GM12878 (cell line): ENCODE measurements at regions not wholly inside any gene's neighbourhood (a gene's known extent, or its start where the extent isn't known, plus 50 kb on each side); places are given as distances from the start of the nearest gene placed in this dataset.

ENCODE experiments used
- ATAC-seq: fragments of 200-7000 bp; cut with Tn5 transposase; 3 replicates; pipeline ENCODE4 v1.9.1; 2020; ENCODE audit warnings: mild to moderate bottlenecking, moderate library complexity
- BruUV-seq: library from RNA; stranded (reverse); fragments of 400-500 nt; replicated peaks from 2 replicates; lab custom pipeline; 2021; lab: Mats Ljungman, UMichigan
- CTCF ChIA-PET: fragments of 300-600 bp; sonication (Branson Sonifier 250); formaldehyde crosslinking; extraction: SDS; loops from one replicate; lab custom pipeline; 2021; ENCODE audit warnings: inconsistent platforms; lab: Yijun Ruan, JAX
- POLR2A ChIA-PET: fragments of 350-600 bp; formaldehyde crosslinking; extraction: SDS; loops from one replicate; lab custom pipeline; 2021; ENCODE audit warnings: inconsistent platforms; lab: Charles Lee
- RAD21 ChIA-PET: fragments of 300-600 bp; sonication (Branson Sonifier 250); formaldehyde crosslinking; loops from one replicate; lab custom pipeline; 2023; ENCODE audit warnings: antibody characterized with exemption; ENCODE audit not compliant: unreplicated experiment; lab: Charles Lee
- SMC1A ChIA-PET: fragments of 300-600 bp; sonication (Branson Sonifier 250); formaldehyde crosslinking; loops from one replicate; lab custom pipeline; 2023; ENCODE audit not compliant: unreplicated experiment, uncharacterized antibody; lab: Charles Lee
- DNase-seq: peaks from one replicate; pipeline ENCODE4 v3.0.0-alpha.2; 2011; ENCODE audit warnings: low read depth, low spot score
- FAIRE-seq: peaks from 3 replicates; lab custom pipeline; 2011; peaks lifted over from hg19 to GRCh38; lab: Jason Lieb, UNC
- H2AFZ ChIP-seq: 2 replicates; pipeline ENCODE4 v1.6.0; 2011; ENCODE audit warnings: low read depth, low read length, control low read depth; ENCODE audit not compliant: control insufficient read depth
- H3K27ac ChIP-seq: 2 replicates; pipeline ENCODE4 v1.5.1; 2011; ENCODE audit warnings: control low read depth; ENCODE audit not compliant: control insufficient read depth, insufficient read depth
- H3K27me3 ChIP-seq, 2 experiments: replicated peaks in 1 of 2; 2 replicates each; pipeline versions ENCODE4 v1.6.0 to v1.6.1; 2011; ENCODE audit warnings: low read length in 1 of 2; ENCODE audit not compliant: control insufficient read depth in 2 of 2, insufficient read depth in 2 of 2
- H3K36me3 ChIP-seq, 2 experiments: 2 replicates each; pipeline ENCODE4 v1.5.1; 2011; ENCODE audit warnings: low read length in 1 of 2; ENCODE audit not compliant: control insufficient read depth in 2 of 2, insufficient read depth in 2 of 2
- H3K4me1 ChIP-seq: 2 replicates; pipeline ENCODE4 v1.6.1; 2011; ENCODE audit warnings: mild to moderate bottlenecking, low read length, moderate library complexity, mixed read lengths; ENCODE audit not compliant: control insufficient read depth, insufficient read depth
- H3K4me2 ChIP-seq: 2 replicates; pipeline ENCODE4 v1.6.0; 2011; ENCODE audit warnings: control low read depth; ENCODE audit not compliant: control insufficient read depth, insufficient read depth
- H3K4me3 ChIP-seq: fragments of 200-600 bp; sonication (generic); 2 replicates; pipeline ENCODE4 v1.5.1; 2016
- H3K79me2 ChIP-seq: 2 replicates; pipeline ENCODE4 v1.6.0; 2011; ENCODE audit warnings: low read length; ENCODE audit not compliant: control insufficient read depth, insufficient read depth
- H3K9ac ChIP-seq: 2 replicates; pipeline ENCODE4 v1.8.0; 2011; ENCODE audit warnings: low read length, control low read depth, mixed read lengths; ENCODE audit not compliant: control insufficient read depth, insufficient read depth
- H3K9me3 ChIP-seq: replicated peaks from 3 replicates; pipeline ENCODE4 v1.5.1; 2011; ENCODE audit warnings: mild to moderate bottlenecking, low read length; ENCODE audit not compliant: control insufficient read depth, insufficient read depth
- H4K20me1 ChIP-seq: 2 replicates; pipeline ENCODE4 v1.6.0; 2011; ENCODE audit not compliant: control insufficient read depth, insufficient read depth
- BCLAF1 ChIP-seq: fragments of 450-650 bp; IDR thresholded peaks from 2 replicates; pipeline ENCODE4 v1.6.1; 2017; ENCODE audit warnings: antibody characterized with exemption, mild to moderate bottlenecking, moderate library complexity
- CHD2 ChIP-seq: IDR thresholded peaks from 2 replicates; pipeline ENCODE4 v1.6.1; 2011; ENCODE audit warnings: low read depth, low read length, improper control_type of control experiment, borderline replicate concordance
- CTCF ChIP-seq, 3 experiments: IDR thresholded peaks in 2 of 3; conservative IDR thresholded peaks in 1 of 3; 2 replicates each; pipeline ENCODE4 v1.5.1; 2011; ENCODE audit warnings: low read depth in 3 of 3, low read length in 3 of 3, mild to moderate bottlenecking in 3 of 3, control low read depth in 2 of 3, moderate library complexity in 2 of 3, inconsistent platforms in 1 of 3, mixed read lengths in 1 of 3; ENCODE audit not compliant: control insufficient read depth in 2 of 3, insufficient read depth in 1 of 3; ENCODE audit errors: extremely low read depth in 1 of 3
- GATAD2B ChIP-seq: fragments of 450-650 bp; conservative IDR thresholded peaks from 2 replicates; pipeline ENCODE4 v1.6.1; 2017; ENCODE audit warnings: low read depth, mild to moderate bottlenecking, moderate library complexity
- MYC ChIP-seq: IDR thresholded peaks from 2 replicates; pipeline ENCODE4 v1.6.1; 2011; ENCODE audit warnings: mild to moderate bottlenecking, low read length, moderate library complexity, inconsistent platforms; ENCODE audit not compliant: insufficient read depth, insufficient replicate concordance, insufficient read length, severe bottlenecking
- in situ Hi-C: fragments of 300-500 bp; cut with MboI; formaldehyde crosslinking; loops from 9 replicates; pipeline ENCODE4 v1.14.3; 2018; ENCODE audit warnings: mixed read lengths
- intact Hi-C: fragments of 100-400 bp; cut with micrococcal nuclease; formaldehyde crosslinking; loops from one replicate; pipeline ENCODE4 v1.14.2; 2022; ENCODE audit not compliant: unreplicated experiment

GRCh38 chr5:106909716-106910115, 761.0 kb downstream of the EFNA5 start (continued):
- TF ChIP-seq BCLAF1, result no peak

GRCh38 chr5:106907979-106908378, 762.8 kb downstream of the EFNA5 start:
- no peaks in the 10 kb centered on the region for H4K20me1 ChIP-seq
- H2AFZ ChIP-seq, result no peak overlapping the region
- DNase-seq (no peak), FAIRE-seq (no peak), ATAC-seq (no peak)
- H3K27me3 ChIP-seq, result no peaks in the 10 kb centered on the region
- intact Hi-C loops (no loop called here), in situ Hi-C loops (no loop called here)
- H3K36me3 ChIP-seq, result no peaks in the 10 kb centered on the region
- no peak overlapping the region for H3K9ac ChIP-seq
- H3K4me1 ChIP-seq, result no peaks in the 10 kb centered on the region
- BruUV-seq, result no TSS peak
- SMC1A ChIA-PET, result interaction anchor here (1.5 kb wide), 1 partner anchor 34 kb away, joined by 4 read pairs; no protein-coding TSS in a partner anchor
- CTCF ChIA-PET, result interaction anchor here (1.0 kb wide), 1 partner anchor 8 kb away, joined by 3 read pairs; no protein-coding TSS in a partner anchor
- no peak overlapping the region for H3K27ac ChIP-seq
- no peak overlapping the region for H3K4me3 ChIP-seq
- H3K79me2 ChIP-seq, result no peaks in the 10 kb centered on the region
- POLR2A ChIA-PET, result no interaction called here
- TF ChIP-seq GATAD2B (no peak), CTCF (IDR thresholded peaks at IDR 0.05 in 2 of 3, conservative IDR thresholded peaks at IDR 0.05 in 1 of 3; ENCODE audit: control insufficient read depth in 2 of 3, extremely low read depth in 1 of 3, insufficient read depth in 1 of 3, low read depth in 3 of 3, low read length in 3 of 3) (no peak), MYC (no peak), CHD2 (no peak)
- no peaks in the 10 kb centered on the region for H3K9me3 ChIP-seq
- RAD21 ChIA-PET, result no interaction called here
- H3K4me2 ChIP-seq, result no peak overlapping the region
